CD1c-positive myeloid dendritic cell (primary cell): ENCODE measurements at regions not wholly inside any gene's neighbourhood (a gene's known extent, or its start where the extent isn't known, plus 50 kb on each side); places are given as distances from the start of the nearest gene placed in this dataset.

Source experiments
- DNase-seq: peaks from one replicate; pipeline ENCODE4 v3.0.0-alpha.2; 2016; ENCODE audit errors: extremely low spot score

DNA sequence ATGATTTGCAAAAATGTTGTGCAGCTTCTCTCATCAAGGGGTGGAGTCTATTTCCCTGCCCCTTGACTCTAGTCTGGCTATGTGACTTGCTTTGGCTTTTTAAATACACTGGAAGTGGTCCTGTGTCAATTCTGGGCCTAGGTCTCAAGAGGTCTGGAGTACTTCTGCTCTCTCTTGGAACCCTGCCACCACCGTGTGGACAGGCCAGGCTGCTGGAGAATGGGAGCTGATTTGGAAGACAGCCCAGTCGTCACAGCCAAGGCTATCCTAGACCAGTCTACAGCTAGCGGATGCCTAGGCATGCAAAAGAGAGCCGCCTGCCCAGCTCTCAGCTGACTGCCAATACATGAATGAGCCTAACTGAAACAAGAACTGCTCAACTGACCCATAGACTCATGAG lies 56.7 kb upstream of the CLINT1 start:
- DNase-seq, result no peak

DNA sequence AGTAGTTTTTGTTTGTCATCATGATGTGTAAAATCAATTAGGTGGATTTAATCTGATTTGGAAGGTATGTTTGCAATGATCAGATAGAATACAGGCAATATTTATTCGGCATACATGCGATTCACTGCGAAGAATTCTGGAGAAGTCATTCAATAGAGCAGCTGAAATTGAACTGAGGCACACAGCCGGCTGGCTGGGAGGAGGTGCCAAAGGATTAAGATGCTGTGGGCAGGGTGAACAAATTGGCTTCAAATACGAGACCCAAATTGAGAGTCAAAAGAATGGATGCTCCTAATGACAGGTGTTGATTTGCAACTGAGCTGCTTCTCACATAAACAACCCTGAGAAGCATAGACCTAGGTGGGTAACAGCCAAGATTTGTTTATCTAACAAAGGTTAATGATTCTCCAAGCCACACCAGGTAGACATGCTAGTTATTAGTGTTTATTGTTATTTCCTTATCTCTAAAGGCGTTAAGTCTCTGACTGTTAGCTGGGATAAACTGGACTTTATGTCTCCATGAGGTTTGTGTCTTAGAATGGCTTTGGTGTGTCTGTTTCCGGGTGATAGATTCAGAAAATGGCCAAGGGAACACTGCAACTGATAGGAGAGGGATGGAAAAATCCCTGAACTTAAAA lies 55.3 kb upstream of the CLINT1 start:
- DNase-seq, result no peak

DNA sequence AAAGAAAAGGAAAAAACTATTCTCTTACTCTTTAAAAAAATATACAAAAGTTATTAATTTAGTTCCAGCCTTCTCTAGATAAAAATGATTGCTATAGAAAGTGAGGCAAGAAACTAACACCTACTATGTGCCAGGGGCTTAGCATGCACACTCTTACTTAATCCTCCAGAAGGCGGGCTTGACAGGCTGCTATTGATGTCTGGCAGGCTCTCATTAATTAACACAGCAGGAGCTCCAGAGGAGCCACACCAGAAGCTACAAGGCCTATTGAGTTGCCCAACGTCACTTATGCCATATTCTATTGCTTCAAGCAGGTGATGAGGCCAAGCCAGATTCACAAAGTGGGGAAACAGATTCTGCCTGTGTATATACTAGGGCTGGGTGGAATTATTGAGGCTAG lies 54.6 kb upstream of the CLINT1 start:
- DNase-seq, result no peak

- DNase-seq, result no peak
Observed at GRCh38 chr5:157912621-157913325, 53.8 kb upstream of the CLINT1 start.

DNA sequence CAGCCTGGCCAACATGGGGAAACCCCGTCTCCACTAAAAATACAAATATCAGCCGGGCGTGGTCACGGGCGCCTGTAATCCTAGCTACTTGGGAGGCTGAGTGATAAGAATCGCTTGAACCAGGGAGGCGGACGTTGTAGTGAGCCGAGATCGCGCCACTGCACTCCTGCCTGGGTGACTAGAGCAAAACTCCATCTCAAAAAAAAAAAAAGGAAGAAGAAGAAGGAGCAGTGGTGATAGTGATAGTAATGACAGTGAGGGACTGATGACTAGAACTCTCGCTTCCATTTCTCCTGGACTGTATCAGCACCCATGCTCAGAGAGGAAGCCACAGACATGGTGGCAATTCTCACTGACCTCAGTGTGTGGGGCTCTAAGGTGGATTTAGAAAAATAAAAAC lies 52.6 kb upstream of the CLINT1 start:
- no peak for DNase-seq
